ENCODE measurements at regions not wholly inside any gene's neighbourhood (a gene's known extent, or its start where the extent isn't known, plus 50 kb on each side); places are given as distances from the start of the nearest gene placed in this dataset.

- H3K9me2 ChIP-seq (ENCODE audit: insufficient read depth, low read length), result no peaks in the 10 kb centered on the region
- no peaks in the 10 kb centered on the region for H3K36me3 ChIP-seq (ENCODE audit: insufficient read depth, low read length)
- ChIA-PET CTCF (ENCODE audit: unreplicated experiment) (no interaction called here), POLR2A (no interaction called here)
- no peaks in the 10 kb centered on the region for H3K79me2 ChIP-seq (ENCODE audit: insufficient read depth, low read depth, low read length)
- H3K27ac ChIP-seq (ENCODE audit: low read depth, low read length, poor library complexity, severe bottlenecking), result no peak overlapping the region
- H3K4me2 ChIP-seq (ENCODE audit: low read length), result no peak overlapping the region
- DNase-seq (ENCODE audit: low spot score), result no peak
- H3K4me1 ChIP-seq (ENCODE audit: insufficient read depth, low read length, poor library complexity, severe bottlenecking), result no peaks in the 10 kb centered on the region
- intact Hi-C loops (cut with micrococcal nuclease; ENCODE audit: unreplicated experiment), result no loop called here
- H2AFZ ChIP-seq (ENCODE audit: low read length), result no peak overlapping the region
- no TSS peak for BruUV-seq (replicated peaks)
- no peak for TF ChIP-seq CTCF (conservative IDR thresholded peaks at IDR 0.05; ENCODE audit: low read length)
- TF ChIP-seq EZH2phosphoT487 (IDR thresholded peaks at IDR 0.05; ENCODE audit: borderline replicate concordance, low read depth, low read length), result no peak
- no peaks in the 10 kb centered on the region for H4K20me1 ChIP-seq (ENCODE audit: insufficient read depth, low read length)
- H3K9me3 ChIP-seq (ENCODE audit: low read length), result peaks cover 22% of the 10 kb centered on the region; the same call in 1 of the 2 replicates
- H3K4me3 ChIP-seq (ENCODE audit: low read depth, low read length, poor library complexity, severe bottlenecking), result no peak overlapping the region
Observed at GRCh38 chr21:20519076-20519475, 479.1 kb upstream of the NCAM2 start.

- BruUV-seq (replicated peaks), result no TSS peak
- no peak overlapping the region for H3K4me3 ChIP-seq (ENCODE audit: low read depth, low read length, poor library complexity, severe bottlenecking)
- intact Hi-C loops (cut with micrococcal nuclease; ENCODE audit: unreplicated experiment), result no loop called here
- H3K4me1 ChIP-seq (ENCODE audit: insufficient read depth, low read length, poor library complexity, severe bottlenecking), result no peaks in the 10 kb centered on the region
- TF ChIP-seq EZH2phosphoT487 (IDR thresholded peaks at IDR 0.05; ENCODE audit: borderline replicate concordance, low read depth, low read length) (no peak), CTCF (conservative IDR thresholded peaks at IDR 0.05; ENCODE audit: low read length) (no peak)
- no peaks in the 10 kb centered on the region for H3K79me2 ChIP-seq (ENCODE audit: insufficient read depth, low read depth, low read length)
- no peaks in the 10 kb centered on the region for H3K9me2 ChIP-seq (ENCODE audit: insufficient read depth, low read length)
- no peak for DNase-seq (ENCODE audit: low spot score)
- H3K9me3 ChIP-seq (ENCODE audit: low read length), result peaks cover 19% of the 10 kb centered on the region
- H3K36me3 ChIP-seq (ENCODE audit: insufficient read depth, low read length), result no peaks in the 10 kb centered on the region
- no peaks in the 10 kb centered on the region for H4K20me1 ChIP-seq (ENCODE audit: insufficient read depth, low read length)
- no peak overlapping the region for H3K27ac ChIP-seq (ENCODE audit: low read depth, low read length, poor library complexity, severe bottlenecking)
- CTCF ChIA-PET (ENCODE audit: unreplicated experiment), result no interaction called here
- no peak overlapping the region for H3K4me2 ChIP-seq (ENCODE audit: low read length)
- H2AFZ ChIP-seq (ENCODE audit: low read length), result no peak overlapping the region
- POLR2A ChIA-PET, result no interaction called here
Observed at GRCh38 chr21:20522611-20523010, 475.6 kb upstream of the NCAM2 start.

DNA sequence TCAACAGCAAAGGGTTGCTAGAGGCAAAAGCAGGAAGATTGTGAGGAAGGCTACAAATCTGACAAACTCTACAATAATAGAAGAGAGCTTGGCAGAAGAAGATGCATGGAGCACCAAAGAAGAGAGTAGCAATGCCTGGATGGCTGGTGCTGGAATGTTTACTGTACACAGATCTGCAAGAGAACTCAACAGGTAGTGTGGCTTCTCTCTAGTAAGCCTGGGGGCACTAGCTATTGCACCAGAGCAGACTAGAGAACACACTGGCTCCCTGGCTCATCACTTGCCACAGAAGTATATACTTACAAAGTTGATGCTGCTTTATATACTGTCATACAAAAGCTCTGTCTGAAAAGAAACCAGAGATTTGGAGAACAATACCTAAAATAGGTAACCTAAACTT lies 475.0 kb upstream of the NCAM2 start:
- no peaks in the 10 kb centered on the region for H3K36me3 ChIP-seq (ENCODE audit: insufficient read depth, low read length)
- TF ChIP-seq CTCF (conservative IDR thresholded peaks at IDR 0.05; ENCODE audit: low read length) (no peak), EZH2phosphoT487 (IDR thresholded peaks at IDR 0.05; ENCODE audit: borderline replicate concordance, low read depth, low read length) (no peak)
- H3K9me2 ChIP-seq (ENCODE audit: insufficient read depth, low read length), result no peaks in the 10 kb centered on the region
- intact Hi-C loops (cut with micrococcal nuclease; ENCODE audit: unreplicated experiment), result no loop called here
- CTCF ChIA-PET (ENCODE audit: unreplicated experiment), result no interaction called here
- H3K79me2 ChIP-seq (ENCODE audit: insufficient read depth, low read depth, low read length), result no peaks in the 10 kb centered on the region
- BruUV-seq (replicated peaks), result no TSS peak
- H3K9me3 ChIP-seq (ENCODE audit: low read length), result peaks cover 19% of the 10 kb centered on the region
- H4K20me1 ChIP-seq (ENCODE audit: insufficient read depth, low read length), result no peaks in the 10 kb centered on the region
- POLR2A ChIA-PET, result no interaction called here
- DNase-seq (ENCODE audit: low spot score), result no peak
- no peak overlapping the region for H2AFZ ChIP-seq (ENCODE audit: low read length)
- no peaks in the 10 kb centered on the region for H3K4me1 ChIP-seq (ENCODE audit: insufficient read depth, low read length, poor library complexity, severe bottlenecking)
- no peak overlapping the region for H3K4me2 ChIP-seq (ENCODE audit: low read length)
- no peak overlapping the region for H3K4me3 ChIP-seq (ENCODE audit: low read depth, low read length, poor library complexity, severe bottlenecking)
- no peak overlapping the region for H3K27ac ChIP-seq (ENCODE audit: low read depth, low read length, poor library complexity, severe bottlenecking)

Measured in OCI-LY7 (cell line).